NCI-H2196 (cell line): ENCODE measurements at regions not wholly inside any gene's neighbourhood (a gene's known extent, or its start where the extent isn't known, plus 50 kb on each side); places are given as distances from the start of the nearest gene placed in this dataset.

Source experiments
- DNase-seq: peaks from one replicate; lab custom pipeline; 2025; ENCODE audit not compliant: unreplicated experiment; lab: John Stamatoyannopoulos, UW

GRCh38 chr20:7606941-7607340 lies 333.3 kb downstream of the HAO1 start:
- DNase-seq = no peak

GRCh38 chr20:7608250-7608649 lies 332.0 kb downstream of the HAO1 start:
- no peak for DNase-seq

- no peak for DNase-seq
Observed at GRCh38 chr20:7609251-7609650, 331.0 kb downstream of the HAO1 start.

- no peak for DNase-seq
Observed at GRCh38 chr20:7610681-7611080, 329.6 kb downstream of the HAO1 start.

GRCh38 chr20:7617797-7618196 lies 322.5 kb downstream of the HAO1 start:
- DNase-seq = no peak

GRCh38 chr20:7622399-7622961 lies 317.8 kb downstream of the HAO1 start:
- no peak for DNase-seq

- DNase-seq = no peak
Observed at GRCh38 chr20:7624886-7625285, 315.4 kb downstream of the HAO1 start.

GRCh38 chr20:7627734-7628663 lies 312.3 kb downstream of the HAO1 start:
- DNase-seq = no peak

- no peak for DNase-seq
Observed at GRCh38 chr20:7629880-7630279, 310.4 kb downstream of the HAO1 start.

GRCh38 chr20:7637184-7637583 lies 303.1 kb downstream of the HAO1 start:
- no peak for DNase-seq

- DNase-seq = no peak
Observed at GRCh38 chr20:7650086-7650879, 290.0 kb downstream of the HAO1 start.

- DNase-seq = no peak
Observed at GRCh38 chr20:7654231-7654630, 286.0 kb downstream of the HAO1 start.

GRCh38 chr20:7656687-7657467 lies 283.4 kb downstream of the HAO1 start:
- no peak for DNase-seq

- DNase-seq = no peak
Observed at GRCh38 chr20:7657569-7657968, 282.7 kb downstream of the HAO1 start.

GRCh38 chr20:7660165-7660564 lies 280.1 kb downstream of the HAO1 start:
- no peak for DNase-seq

- no peak for DNase-seq
Observed at GRCh38 chr20:7665376-7665775, 274.9 kb downstream of the HAO1 start.

GRCh38 chr20:7667194-7667593 lies 273.1 kb downstream of the HAO1 start:
- no peak for DNase-seq

GRCh38 chr20:7672571-7672970 lies 267.7 kb downstream of the HAO1 start:
- DNase-seq = no peak

- peak; percentile 3 for DNase-seq
Observed at GRCh38 chr20:7673841-7674240, 266.4 kb downstream of the HAO1 start.

- DNase-seq = no peak
Observed at GRCh38 chr20:7682916-7683315, 257.3 kb downstream of the HAO1 start.

- DNase-seq = no peak
Observed at GRCh38 chr20:7687065-7687464, 253.2 kb downstream of the HAO1 start.
